H1 (cell line): ENCODE measurements at regions not wholly inside any gene's neighbourhood (a gene's known extent, or its start where the extent isn't known, plus 50 kb on each side); places are given as distances from the start of the nearest gene placed in this dataset.

Experiments
- CTCF ChIA-PET: fragments of 300-600 bp; sonication (Branson Sonifier 250); formaldehyde crosslinking; loops from one replicate; lab custom pipeline; 2021; ENCODE audit not compliant: partially characterized antibody; lab: Charles Lee
- POLR2A ChIA-PET: fragments of 300-600 bp; sonication (Branson Sonifier 250); formaldehyde crosslinking; loops from one replicate; lab custom pipeline; 2021; ENCODE audit warnings: inconsistent platforms; ENCODE audit not compliant: partially characterized antibody; lab: Charles Lee
- DNase-seq, 2 experiments: peaks; one replicate each; pipeline versions ENCODE4 v3.0.0 to v3.0.0-alpha.2; 2010 to 2022; ENCODE audit warnings: low spot score in 2 of 2, low read depth in 1 of 2, mixed read lengths in 1 of 2
- FAIRE-seq: peaks from 2 replicates; lab custom pipeline; 2011; peaks lifted over from hg19 to GRCh38; lab: Jason Lieb, UNC
- H2AFZ ChIP-seq: 2 replicates; pipeline ENCODE4 v1.8.1; 2012; ENCODE audit warnings: low read length, inconsistent platforms
- H2AK5ac ChIP-seq: 2 replicates; pipeline ENCODE4 v1.6.1; 2013; ENCODE audit warnings: low read depth, low read length
- H2BK120ac ChIP-seq: replicated peaks from 2 replicates; pipeline ENCODE3; 2013; ENCODE audit warnings: low read depth, low read length, inconsistent platforms
- H2BK12ac ChIP-seq: 2 replicates; pipeline ENCODE4 v1.6.1; 2013; ENCODE audit warnings: low read depth, low read length
- H2BK15ac ChIP-seq: 2 replicates; pipeline ENCODE4 v1.6.1; 2013; ENCODE audit warnings: low read length
- H2BK20ac ChIP-seq: 2 replicates; pipeline ENCODE4 v1.6.1; 2013; ENCODE audit warnings: low read length
- H2BK5ac ChIP-seq: 2 replicates; pipeline ENCODE4 v1.6.1; 2013; ENCODE audit warnings: low read depth, low read length
- H3K14ac ChIP-seq: 2 replicates; pipeline ENCODE4 v1.6.1; 2013; ENCODE audit warnings: inconsistent platforms; ENCODE audit not compliant: insufficient read length
- H3K18ac ChIP-seq: 2 replicates; pipeline ENCODE4 v1.6.1; 2013; ENCODE audit warnings: low read length; ENCODE audit errors: extremely low read depth
- H3K23ac ChIP-seq: 2 replicates; pipeline ENCODE4 v1.6.1; 2013; ENCODE audit warnings: inconsistent platforms; ENCODE audit not compliant: insufficient read length
- H3K23me2 ChIP-seq: 2 replicates; pipeline ENCODE4 v1.6.1; 2013; ENCODE audit warnings: low read depth, low read length
- H3K27ac ChIP-seq: 2 replicates; pipeline ENCODE4 v1.6.1; 2011; ENCODE audit warnings: low read depth, low read length, inconsistent platforms
- H3K27me3 ChIP-seq, 4 experiments: replicated peaks in 1 of 4; 1 replicate in 1 of 4; 2 replicates in 3 of 4; pipeline versions ENCODE4 v1.6.1 to v1.8.1; 2011 to 2013; ENCODE audit warnings: low read length in 3 of 4, mild to moderate bottlenecking in 3 of 4, inconsistent platforms in 2 of 4, mixed read lengths in 2 of 4, moderate library complexity in 1 of 4; ENCODE audit not compliant: control insufficient read depth in 3 of 4, insufficient read depth in 3 of 4; ENCODE audit errors: extremely low read depth in 1 of 4
- H3K36me3 ChIP-seq, 4 experiments: 2 replicates each; pipeline versions ENCODE4 v1.6.1 to v1.8.1; 2011 to 2013; ENCODE audit warnings: mild to moderate bottlenecking in 4 of 4, low read length in 3 of 4, moderate library complexity in 2 of 4, control low read depth in 1 of 4, inconsistent platforms in 1 of 4; ENCODE audit not compliant: insufficient read depth in 4 of 4, control insufficient read depth in 2 of 4
- H3K4ac ChIP-seq: replicated peaks from 2 replicates; pipeline ENCODE3; 2013; ENCODE audit warnings: low read length, low read depth, mixed read lengths, inconsistent platforms; ENCODE audit not compliant: insufficient read length
- H3K4me1 ChIP-seq, 4 experiments: replicated peaks in 1 of 4; 1 replicate in 1 of 4; 2 replicates in 3 of 4; pipeline versions ENCODE4 v1.6.1 to v1.8.1; 2011 to 2013; ENCODE audit warnings: low read length in 3 of 4, inconsistent platforms in 2 of 4, mixed read lengths in 1 of 4; ENCODE audit not compliant: insufficient read depth in 4 of 4, control insufficient read depth in 3 of 4
- H3K4me2 ChIP-seq, 2 experiments: 2 replicates each; pipeline versions ENCODE4 v1.6.1 to v1.8.1; 2011 to 2013; ENCODE audit warnings: low read depth in 2 of 2, low read length in 2 of 2, control low read depth in 1 of 2, inconsistent platforms in 1 of 2, mild to moderate bottlenecking in 1 of 2; ENCODE audit not compliant: insufficient read depth in 1 of 2
- H3K4me3 ChIP-seq, 4 experiments: fragments of 200-600, 300-600 bp in 1 of 4; sonication (generic), shearing (Covaris generic), sonication (Bioruptor Twin) in 1 of 4; 2 replicates each; pipeline versions ENCODE4 v1.5.1 to v1.8.1; 2011 to 2016; ENCODE audit warnings: low read length in 4 of 4, low read depth in 3 of 4, control low read depth in 2 of 4, inconsistent platforms in 2 of 4, mild to moderate bottlenecking in 2 of 4, mixed read lengths in 1 of 4, moderate library complexity in 1 of 4; ENCODE audit not compliant: insufficient read depth in 2 of 4; ENCODE audit errors: extremely low read depth in 1 of 4
- H3K56ac ChIP-seq: replicated peaks from 2 replicates; pipeline ENCODE3; 2013; ENCODE audit warnings: low read depth, mild to moderate bottlenecking, mixed read lengths, low read length, inconsistent platforms; ENCODE audit not compliant: insufficient read length
- H3K79me1 ChIP-seq: 2 replicates; pipeline ENCODE4 v1.6.1; 2013; ENCODE audit warnings: low read depth, low read length, control low read depth
- H3K79me2 ChIP-seq, 2 experiments: 2 replicates each; pipeline versions ENCODE4 v1.6.1 to v1.8.1; 2012 to 2013; ENCODE audit warnings: low read length in 2 of 2, mild to moderate bottlenecking in 2 of 2, inconsistent platforms in 1 of 2; ENCODE audit not compliant: insufficient read depth in 2 of 2, control insufficient read depth in 1 of 2
- H3K9ac ChIP-seq, 4 experiments: replicated peaks in 1 of 4; 1 replicate in 1 of 4; 2 replicates in 3 of 4; pipeline versions ENCODE4 v1.6.1 to v1.8.1; 2011 to 2013; ENCODE audit warnings: low read depth in 3 of 4, low read length in 3 of 4, control low read depth in 2 of 4, mild to moderate bottlenecking in 2 of 4, moderate library complexity in 2 of 4, inconsistent platforms in 1 of 4; ENCODE audit errors: extremely low read depth in 1 of 4
- H3K9me3 ChIP-seq, 2 experiments: 2 replicates each; pipeline versions ENCODE4 v1.6.1 to v1.8.1; 2012 to 2013; ENCODE audit warnings: mild to moderate bottlenecking in 2 of 2, moderate library complexity in 2 of 2, control low read depth in 1 of 2, inconsistent platforms in 1 of 2, low read depth in 1 of 2, low read length in 1 of 2, mixed read lengths in 1 of 2; ENCODE audit not compliant: insufficient read depth in 2 of 2
- H4K20me1 ChIP-seq, 2 experiments: replicated peaks in 1 of 2; 2 replicates each; pipeline versions ENCODE3 to v1.8.1; 2011 to 2013; ENCODE audit warnings: inconsistent platforms in 2 of 2, low read length in 2 of 2, mild to moderate bottlenecking in 1 of 2; ENCODE audit not compliant: insufficient read depth in 2 of 2, control insufficient read depth in 1 of 2
- H4K5ac ChIP-seq: 2 replicates; pipeline ENCODE4 v1.6.1; 2013; ENCODE audit warnings: low read length, low read depth, mixed read lengths, inconsistent platforms; ENCODE audit not compliant: insufficient read length
- H4K8ac ChIP-seq: 2 replicates; pipeline ENCODE4 v1.8.0; 2013; ENCODE audit warnings: mild to moderate bottlenecking, moderate library complexity, low read length, inconsistent platforms; ENCODE audit not compliant: insufficient read depth; ENCODE audit errors: extremely low read depth
- H4K91ac ChIP-seq: replicated peaks from 2 replicates; pipeline ENCODE3; 2013; ENCODE audit warnings: low read length, mixed read lengths, inconsistent platforms; ENCODE audit not compliant: insufficient read length
- CBX8 ChIP-seq: fragments of 300-800, 300-1000 bp; sonication (generic); IDR thresholded peaks from 2 replicates; pipeline ENCODE4 v1.7.1; 2016; ENCODE audit warnings: low read depth, low read length, borderline replicate concordance
- POU5F1 ChIP-seq: IDR thresholded peaks from 2 replicates; pipeline ENCODE4 v1.6.1; 2011; ENCODE audit warnings: low read depth, mild to moderate bottlenecking, low read length, moderate library complexity
- SP2 ChIP-seq: IDR thresholded peaks from 2 replicates; pipeline ENCODE4 v1.6.1; 2012; ENCODE audit warnings: mild to moderate bottlenecking, low read length, inconsistent platforms
- SP4 ChIP-seq: IDR thresholded peaks from 2 replicates; pipeline ENCODE4 v1.6.1; 2012; ENCODE audit warnings: low read length, inconsistent platforms
- ZNF274 ChIP-seq: IDR thresholded peaks from 2 replicates; pipeline ENCODE4 v1.7.0; 2012; ENCODE audit warnings: low read length, borderline replicate concordance; ENCODE audit errors: extremely low read depth
- WGBS, 2 experiments: shearing (Covaris generic) in 1 of 2; methylation state at CpG; one replicate each; pipeline versions ENCODE4 v1.1.6 to v1.1.7; 2013 to 2015; ENCODE audit warnings: low lambda C conversion rate in 2 of 2, mixed read lengths in 2 of 2, inconsistent platforms in 1 of 2, low coverage in 1 of 2, missing lambda C conversion rate in 1 of 2; ENCODE audit not compliant: insufficient replicate concordance in 2 of 2, insufficient coverage in 1 of 2, insufficient read length in 1 of 2; ENCODE audit errors: extremely low coverage in 1 of 2, missing lambda C conversion rate in 1 of 2; 5-methylcytosine and 5-hydroxymethylcytosine counted together

- Histone ChIP-seq H3K4ac (no peak overlapping the region), H3K4me1 (peaks cover 0 to 8% (median 4%) of the 10 kb centered on the region in 4 experiments; a peak in 4 of 7 replicates), H2BK20ac (no peak overlapping the region), H3K18ac (no peak overlapping the region), H4K20me1 (peaks cover 1 to 2% of the 10 kb centered on the region in 2 experiments), H2AFZ (no peak overlapping the region), H4K5ac (no peak overlapping the region), H2BK5ac (no peak overlapping the region), H3K27me3 (peaks cover 0 to 12% (median 8%) of the 10 kb centered on the region in 4 experiments; a peak in 4 of 7 replicates), H4K8ac (no peak overlapping the region), H3K14ac (no peak overlapping the region), H3K27ac (no peak overlapping the region), H3K56ac (no peak overlapping the region), H2AK5ac (no peak overlapping the region), H3K79me1 (no peaks in the 10 kb centered on the region), H3K9ac (no peak overlapping the region), H3K36me3 (no peaks in the 10 kb centered on the region)
- FAIRE-seq (no peak), DNase-seq (no peak)
- CTCF ChIA-PET: no interaction called here
- WGBS, 2 experiments: 95% methylated on average over 2 of the region's 2 CpGs; no CpG with 5 or more reads in 1 of the 2 experiments
- TF ChIP-seq ZNF274 (no peak), SP4 (no peak), POU5F1 (no peak), CBX8 (no peak), SP2 (no peak)
- TF ChIP-seq, all 59 proteins: peak for 0
- no peaks in the 10 kb centered on the region for H3K9me3 ChIP-seq
- H3K23me2 ChIP-seq: no peaks in the 10 kb centered on the region
- no peak overlapping the region for H4K91ac ChIP-seq
- no peak overlapping the region for H2BK120ac ChIP-seq
- H3K79me2 ChIP-seq: no peaks in the 10 kb centered on the region
- POLR2A ChIA-PET: no interaction called here
- H3K4me2 ChIP-seq: no peak overlapping the region
- no peak overlapping the region for H2BK15ac ChIP-seq
- H2BK12ac ChIP-seq: no peak overlapping the region
- no peak overlapping the region for H3K4me3 ChIP-seq
- H3K23ac ChIP-seq: no peak overlapping the region
Measured at GRCh38 chr3:31392568-31392967, 140.2 kb upstream of the STT3B start.
